ENCODE measurements at regions not wholly inside any gene's neighbourhood (a gene's known extent, or its start where the extent isn't known, plus 50 kb on each side); places are given as distances from the start of the nearest gene placed in this dataset.

DNA sequence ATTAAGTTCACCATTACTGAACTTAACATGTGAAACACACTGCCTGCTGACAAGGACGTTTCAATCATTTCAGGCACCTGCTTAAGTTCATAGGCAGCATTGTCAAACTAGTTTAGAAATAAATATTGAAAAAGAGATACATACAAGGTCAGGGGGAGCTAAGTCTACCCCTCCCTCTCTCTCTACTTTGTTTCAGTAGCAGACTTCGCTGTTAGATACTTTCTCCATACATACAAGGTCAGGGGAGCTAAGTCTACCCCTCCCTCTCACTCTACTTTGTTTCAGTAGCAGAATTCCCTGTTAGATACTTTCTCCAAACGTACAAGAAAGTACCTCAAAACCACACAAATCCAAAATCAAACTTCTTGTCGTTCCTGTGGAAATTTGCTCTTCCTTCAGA lies 387.4 kb upstream of the PDE4D start:
- Mint-ChIP-seq H3K36me3 (no peaks in the 10 kb centered on the region), H3K4me1 (no peaks in the 10 kb centered on the region), H3K9me3 (no peaks in the 10 kb centered on the region), H3K4me3 (no peak overlapping the region), H3K27me3 (no peaks in the 10 kb centered on the region), H3K27ac (no peak overlapping the region)
- no peak for ATAC-seq

DNA sequence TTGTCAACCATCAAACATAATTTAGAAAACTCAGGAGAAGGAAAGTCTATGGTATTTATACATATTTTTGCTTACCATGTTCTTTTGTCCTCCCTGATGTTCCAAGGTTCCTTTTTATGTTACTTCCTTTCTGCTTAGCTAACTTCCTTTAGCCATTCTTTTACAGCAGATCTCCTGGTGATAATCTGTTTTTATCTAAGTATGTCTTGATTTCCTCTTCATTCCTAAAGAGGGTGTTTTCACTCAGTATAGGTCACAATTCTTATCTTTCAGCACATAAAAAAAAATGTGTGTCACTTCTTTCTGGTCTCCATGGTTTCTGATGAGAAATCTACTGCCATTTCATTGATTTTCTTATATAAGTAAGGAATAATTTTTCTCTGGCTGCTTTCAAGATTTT lies 384.4 kb upstream of the PDE4D start:
- Mint-ChIP-seq H3K4me1 (no peaks in the 10 kb centered on the region), H3K27ac (no peak overlapping the region), H3K36me3 (no peaks in the 10 kb centered on the region), H3K9me3 (no peaks in the 10 kb centered on the region), H3K27me3 (no peaks in the 10 kb centered on the region), H3K4me3 (no peak overlapping the region)
- no peak for ATAC-seq

DNA sequence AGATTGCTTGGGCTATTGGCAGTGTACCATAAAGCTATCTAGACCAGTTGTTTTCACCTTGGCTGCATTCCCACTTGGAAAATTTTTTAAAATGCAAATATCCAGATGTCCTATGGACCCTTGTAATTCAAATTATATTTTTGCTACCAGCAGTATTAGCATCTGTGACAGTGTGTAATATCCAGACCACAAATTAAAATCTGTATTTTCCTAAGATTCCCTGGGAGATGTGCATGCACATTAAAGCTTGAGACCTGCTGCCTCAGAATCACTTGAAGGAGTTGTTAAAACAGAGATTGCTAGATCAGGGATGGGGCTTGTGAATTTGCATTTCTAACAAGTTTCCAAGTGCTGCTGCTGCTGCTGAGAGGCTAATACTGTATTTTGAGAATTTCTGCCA lies 381.2 kb upstream of the PDE4D start:
- Mint-ChIP-seq H3K4me1 (no peaks in the 10 kb centered on the region), H3K4me3 (no peak overlapping the region), H3K27ac (no peak overlapping the region), H3K27me3 (no peaks in the 10 kb centered on the region), H3K36me3 (no peaks in the 10 kb centered on the region), H3K9me3 (no peaks in the 10 kb centered on the region)
- no peak for ATAC-seq

DNA sequence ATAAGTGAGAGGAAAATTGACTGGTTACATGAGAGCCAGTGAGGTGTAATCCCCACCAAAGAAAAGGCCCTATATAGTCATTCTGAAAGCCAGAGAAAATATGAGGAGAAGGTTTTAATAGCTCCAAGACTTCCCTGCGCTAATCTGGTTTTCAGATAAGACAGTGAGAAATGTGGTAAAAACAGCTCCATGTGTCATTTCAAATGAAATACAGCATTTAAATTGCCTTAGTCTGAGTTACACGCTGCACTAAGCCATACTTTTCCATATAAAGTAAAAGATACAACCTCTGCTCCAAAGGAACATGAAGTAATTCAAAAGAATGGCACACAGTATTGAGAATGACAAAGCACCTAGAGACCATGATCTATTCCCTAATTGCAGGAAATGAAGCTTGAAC lies 378.0 kb upstream of the PDE4D start:
- no peaks in the 10 kb centered on the region for H3K9me3 Mint-ChIP-seq
- no peaks in the 10 kb centered on the region for H3K4me1 Mint-ChIP-seq
- ATAC-seq = no peak
- no peak overlapping the region for H3K27ac Mint-ChIP-seq
- H3K27me3 Mint-ChIP-seq = no peaks in the 10 kb centered on the region
- H3K4me3 Mint-ChIP-seq = no peak overlapping the region
- H3K36me3 Mint-ChIP-seq = no peaks in the 10 kb centered on the region

DNA sequence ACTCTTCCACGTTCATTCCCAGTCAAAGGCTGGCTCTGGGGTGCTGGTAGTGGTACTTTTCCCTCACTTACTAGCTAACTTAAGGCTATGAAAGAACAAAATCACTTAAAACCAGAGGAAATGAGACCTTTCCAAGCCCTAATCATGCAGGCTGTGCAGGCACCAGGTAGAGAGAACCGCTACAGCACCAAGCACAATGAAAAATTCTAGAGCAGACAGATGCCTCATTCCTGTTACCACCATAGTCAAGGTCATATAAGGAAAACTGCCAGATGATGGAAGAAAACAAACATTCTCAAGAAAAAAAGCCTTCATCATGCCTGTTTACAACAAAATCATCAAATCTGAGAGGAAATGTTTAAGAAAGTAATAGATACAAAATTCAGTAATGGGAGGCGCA lies 374.4 kb upstream of the PDE4D start:
- no peak for ATAC-seq
- Mint-ChIP-seq H3K27ac (no peak overlapping the region), H3K36me3 (no peaks in the 10 kb centered on the region), H3K4me1 (no peaks in the 10 kb centered on the region), H3K27me3 (no peaks in the 10 kb centered on the region), H3K4me3 (no peak overlapping the region), H3K9me3 (no peaks in the 10 kb centered on the region)

DNA sequence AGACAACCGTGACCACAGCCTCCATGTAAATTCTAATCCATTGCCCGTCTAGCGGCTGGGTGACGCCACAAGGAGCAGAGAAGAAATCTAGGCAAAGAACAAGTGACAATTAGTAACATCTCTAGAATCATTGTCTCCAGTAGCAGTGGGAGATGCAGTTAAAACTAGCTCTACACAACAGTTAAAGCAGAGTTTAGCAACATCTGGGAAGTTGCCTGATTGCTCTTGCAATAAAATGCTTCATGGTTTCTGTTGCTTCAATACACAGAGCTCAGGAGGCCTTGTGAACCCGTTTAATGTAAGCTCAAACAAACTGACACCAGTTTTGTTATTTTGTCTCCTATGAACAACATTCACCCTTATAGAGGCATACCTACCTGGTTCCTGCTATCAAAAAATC lies 369.8 kb upstream of the PDE4D start:
- no peak for ATAC-seq
- H3K4me1 Mint-ChIP-seq = no peaks in the 10 kb centered on the region
- H3K4me3 Mint-ChIP-seq = no peak overlapping the region
- no peaks in the 10 kb centered on the region for H3K36me3 Mint-ChIP-seq
- no peak overlapping the region for H3K27ac Mint-ChIP-seq
- no peaks in the 10 kb centered on the region for H3K27me3 Mint-ChIP-seq
- no peaks in the 10 kb centered on the region for H3K9me3 Mint-ChIP-seq

DNA sequence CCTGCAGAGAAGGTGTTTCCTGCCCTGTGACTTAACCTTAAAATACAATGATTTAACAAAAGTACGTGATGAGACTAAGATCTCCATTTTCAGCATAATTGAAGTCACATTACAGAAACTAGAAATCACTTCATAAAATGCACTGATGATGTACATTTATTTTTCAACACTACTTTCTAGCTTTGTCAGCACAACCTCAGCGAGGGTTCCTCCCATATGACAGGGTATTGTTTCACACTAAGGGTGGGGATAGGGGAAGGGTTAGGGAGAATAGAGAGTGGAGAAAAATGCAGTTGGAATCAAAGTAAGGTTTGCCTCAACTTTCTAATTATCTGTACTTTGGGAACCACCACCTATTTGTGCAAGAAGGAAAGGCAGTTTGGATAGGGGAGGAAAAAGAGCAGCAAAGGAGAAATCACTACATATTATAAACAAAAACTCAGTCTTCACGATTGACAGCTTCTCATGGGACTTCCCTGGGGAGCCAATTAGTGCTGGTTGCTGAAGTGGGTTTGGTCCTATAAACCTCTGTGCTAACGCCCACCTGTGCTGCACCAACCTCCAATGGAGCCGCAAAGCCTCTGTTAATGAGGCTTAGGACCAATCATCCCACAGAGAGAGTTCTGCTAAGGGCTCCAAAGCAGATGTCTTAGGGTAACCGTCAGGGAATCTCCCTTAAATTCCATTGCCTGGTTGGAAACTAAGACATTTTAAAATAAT lies 369.2 kb upstream of the PDE4D start:
- no peak overlapping the region for H3K27ac Mint-ChIP-seq
- H3K36me3 Mint-ChIP-seq = no peaks in the 10 kb centered on the region
- H3K27me3 Mint-ChIP-seq = no peaks in the 10 kb centered on the region
- ATAC-seq = no peak
- H3K4me3 Mint-ChIP-seq = no peak overlapping the region
- no peaks in the 10 kb centered on the region for H3K9me3 Mint-ChIP-seq
- H3K4me1 Mint-ChIP-seq = no peaks in the 10 kb centered on the region

DNA sequence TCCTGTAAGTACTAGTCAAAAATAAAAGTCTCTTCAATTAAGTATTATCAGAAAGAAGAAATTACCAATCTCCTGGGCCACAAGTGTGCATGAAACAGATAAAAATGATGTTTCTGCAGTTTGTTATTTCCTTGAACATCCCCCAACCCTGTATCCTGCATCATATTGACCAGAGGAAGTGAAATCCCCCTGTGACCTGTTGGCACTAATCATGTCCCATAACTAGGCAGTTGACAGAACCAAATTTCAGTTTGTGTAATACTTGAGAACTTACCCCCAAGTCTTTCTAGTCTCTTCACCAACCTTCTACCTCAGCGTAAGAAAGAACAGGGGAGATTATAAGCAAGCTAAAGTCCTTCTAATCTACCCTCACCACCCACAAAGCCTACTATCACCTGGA lies 368.2 kb upstream of the PDE4D start:
- no peak for ATAC-seq
- Mint-ChIP-seq H3K4me3 (no peak overlapping the region), H3K27ac (no peak overlapping the region), H3K27me3 (no peaks in the 10 kb centered on the region), H3K9me3 (no peaks in the 10 kb centered on the region), H3K4me1 (no peaks in the 10 kb centered on the region), H3K36me3 (no peaks in the 10 kb centered on the region)

DNA sequence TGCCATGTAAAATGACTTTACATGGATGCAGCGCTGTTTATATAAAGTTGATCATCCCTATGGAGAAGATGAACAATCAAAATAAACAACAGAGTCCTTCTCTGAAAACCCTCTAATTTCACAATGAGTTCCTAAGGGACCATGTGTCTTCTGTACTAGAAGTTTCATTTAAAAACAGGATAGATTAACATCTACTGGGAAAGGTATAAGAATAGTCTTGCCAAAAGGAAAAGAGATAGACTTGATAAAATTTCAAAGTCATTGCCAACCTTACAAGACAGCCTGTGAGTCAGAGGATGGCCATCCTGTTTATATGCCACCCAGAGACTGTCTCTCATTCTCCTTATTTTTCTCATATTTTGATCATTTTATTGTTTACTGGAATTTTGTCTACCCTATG lies 367.1 kb upstream of the PDE4D start:
- H3K36me3 Mint-ChIP-seq = no peaks in the 10 kb centered on the region
- no peak overlapping the region for H3K4me3 Mint-ChIP-seq
- H3K27me3 Mint-ChIP-seq = no peaks in the 10 kb centered on the region
- no peak overlapping the region for H3K27ac Mint-ChIP-seq
- no peak for ATAC-seq
- no peaks in the 10 kb centered on the region for H3K9me3 Mint-ChIP-seq
- H3K4me1 Mint-ChIP-seq = no peaks in the 10 kb centered on the region

DNA sequence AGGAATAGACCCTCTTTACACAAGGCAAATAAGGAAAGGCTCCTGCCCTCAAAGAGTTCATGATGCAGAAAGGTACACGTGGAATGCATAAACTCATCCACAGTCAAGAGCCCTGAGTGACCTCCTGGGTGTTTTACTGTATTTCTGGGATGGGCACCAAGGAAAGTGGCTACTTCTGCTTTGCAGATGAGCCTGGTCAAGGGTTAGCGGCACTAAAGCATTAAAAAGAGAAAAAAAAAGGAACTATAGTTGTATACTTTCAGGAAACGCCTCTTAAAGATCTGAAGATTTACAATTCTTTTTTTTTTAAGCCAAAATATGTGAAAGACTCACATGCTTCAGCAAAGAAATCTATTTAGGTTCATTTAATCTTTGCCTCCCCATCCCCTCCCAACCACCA lies 366.2 kb upstream of the PDE4D start:
- Mint-ChIP-seq H3K9me3 (no peaks in the 10 kb centered on the region), H3K4me3 (no peak overlapping the region), H3K27ac (no peak overlapping the region), H3K4me1 (no peaks in the 10 kb centered on the region), H3K36me3 (no peaks in the 10 kb centered on the region), H3K27me3 (no peaks in the 10 kb centered on the region)
- ATAC-seq = no peak

DNA sequence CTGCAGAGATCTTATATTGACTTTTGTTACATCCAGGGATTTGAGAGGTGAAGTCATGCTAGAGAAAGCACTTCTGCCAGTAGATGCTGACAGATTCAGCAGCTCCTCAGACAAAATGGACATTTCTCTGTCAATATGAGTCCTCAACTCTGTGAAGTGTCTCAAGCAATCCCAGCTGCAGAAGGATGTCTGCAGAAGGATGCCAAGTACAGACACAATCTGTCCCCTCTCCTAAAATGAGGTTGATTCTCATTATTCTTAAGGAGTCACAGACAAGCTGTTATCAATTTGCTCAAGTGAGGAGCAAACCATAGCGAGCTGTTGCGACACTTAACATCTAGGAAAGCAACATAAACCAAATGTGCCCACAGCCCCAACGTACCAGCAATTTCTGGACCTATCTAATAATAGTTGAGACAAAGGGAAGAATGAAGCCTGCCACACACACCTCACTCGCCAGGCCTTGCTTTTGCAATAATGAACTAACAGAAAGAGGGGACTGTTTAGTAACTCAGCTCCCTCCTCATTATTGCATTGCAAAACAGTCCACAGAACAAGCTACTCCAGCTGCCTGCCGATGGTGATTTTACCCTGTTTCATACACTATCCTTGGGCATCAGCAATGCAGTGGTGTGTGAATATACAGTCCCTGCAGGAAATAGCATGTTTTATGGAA lies 364.2 kb upstream of the PDE4D start:
- Mint-ChIP-seq H3K9me3 (no peaks in the 10 kb centered on the region), H3K4me1 (no peaks in the 10 kb centered on the region), H3K27ac (no peak overlapping the region), H3K27me3 (no peaks in the 10 kb centered on the region), H3K36me3 (no peaks in the 10 kb centered on the region), H3K4me3 (no peak overlapping the region)
- no peak for ATAC-seq

DNA sequence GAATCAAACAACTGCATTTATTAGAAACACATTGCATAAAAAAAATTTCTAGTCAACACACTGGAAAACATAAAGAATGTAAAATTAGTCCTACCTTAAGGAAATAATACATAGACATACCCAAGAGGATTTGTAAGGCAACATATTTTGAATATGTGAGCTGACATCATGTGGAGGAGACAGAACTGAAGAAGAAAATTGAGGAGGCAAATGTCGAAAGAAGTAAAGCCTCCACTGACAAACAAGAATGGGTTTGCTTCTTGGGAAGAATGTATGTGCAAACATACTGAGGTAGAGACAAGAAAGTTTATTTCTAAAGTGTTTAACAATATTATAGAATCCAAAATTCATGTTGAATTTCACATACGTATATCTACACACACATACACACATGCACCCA lies 363.0 kb upstream of the PDE4D start:
- no peak for ATAC-seq
- Mint-ChIP-seq H3K27ac (no peak overlapping the region), H3K4me1 (no peaks in the 10 kb centered on the region), H3K9me3 (no peaks in the 10 kb centered on the region), H3K27me3 (no peaks in the 10 kb centered on the region), H3K36me3 (no peaks in the 10 kb centered on the region), H3K4me3 (no peak overlapping the region)

DNA sequence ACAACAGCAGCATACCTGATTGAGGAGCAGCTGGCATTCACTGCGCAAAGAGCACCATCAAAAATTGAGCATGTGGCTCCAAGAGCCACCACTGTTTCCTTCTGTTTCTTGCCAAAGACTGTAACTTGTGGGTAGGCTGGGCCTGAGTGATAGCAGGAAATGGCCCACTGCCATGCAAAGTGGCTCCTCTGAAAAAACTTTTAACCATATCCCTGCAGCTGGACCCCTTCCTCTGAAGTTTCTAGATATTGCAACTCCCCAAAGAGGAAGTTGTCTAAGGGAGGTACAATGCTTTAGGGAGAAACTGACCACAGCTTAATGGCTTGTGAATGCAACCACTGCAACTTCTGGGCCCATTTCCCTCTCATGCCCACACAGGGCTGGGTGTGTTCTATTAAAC lies 355.4 kb upstream of the PDE4D start:
- Mint-ChIP-seq H3K27ac (no peak overlapping the region), H3K27me3 (no peaks in the 10 kb centered on the region), H3K4me3 (no peak overlapping the region), H3K36me3 (no peaks in the 10 kb centered on the region), H3K4me1 (peaks cover 14% of the 10 kb centered on the region), H3K9me3 (peaks cover 3% of the 10 kb centered on the region)
- ATAC-seq = peak; percentile 89

DNA sequence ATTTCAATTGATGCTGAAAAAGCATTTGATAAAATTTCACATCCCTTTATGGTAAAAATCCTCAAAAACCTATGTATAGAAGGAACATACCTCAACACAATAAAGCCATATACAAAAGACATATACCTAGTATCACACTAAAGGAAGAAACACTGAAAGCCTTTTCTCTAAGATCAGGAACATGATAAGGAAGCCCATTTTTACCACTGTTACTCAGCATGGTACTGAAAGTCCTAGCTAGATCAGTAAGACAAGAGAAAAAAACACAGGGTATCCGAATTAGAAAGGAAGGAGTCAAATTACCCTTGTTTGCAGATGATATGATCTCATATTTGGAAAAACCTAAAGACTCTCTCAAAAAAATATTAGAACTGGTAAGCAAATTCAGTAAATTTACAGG lies 350.2 kb upstream of the PDE4D start:
- Mint-ChIP-seq H3K27ac (no peak overlapping the region), H3K27me3 (no peaks in the 10 kb centered on the region), H3K36me3 (peaks cover 10% of the 10 kb centered on the region), H3K9me3 (peaks cover 18% of the 10 kb centered on the region), H3K4me3 (no peak overlapping the region), H3K4me1 (peaks cover 9% of the 10 kb centered on the region)
- no peak for ATAC-seq

DNA sequence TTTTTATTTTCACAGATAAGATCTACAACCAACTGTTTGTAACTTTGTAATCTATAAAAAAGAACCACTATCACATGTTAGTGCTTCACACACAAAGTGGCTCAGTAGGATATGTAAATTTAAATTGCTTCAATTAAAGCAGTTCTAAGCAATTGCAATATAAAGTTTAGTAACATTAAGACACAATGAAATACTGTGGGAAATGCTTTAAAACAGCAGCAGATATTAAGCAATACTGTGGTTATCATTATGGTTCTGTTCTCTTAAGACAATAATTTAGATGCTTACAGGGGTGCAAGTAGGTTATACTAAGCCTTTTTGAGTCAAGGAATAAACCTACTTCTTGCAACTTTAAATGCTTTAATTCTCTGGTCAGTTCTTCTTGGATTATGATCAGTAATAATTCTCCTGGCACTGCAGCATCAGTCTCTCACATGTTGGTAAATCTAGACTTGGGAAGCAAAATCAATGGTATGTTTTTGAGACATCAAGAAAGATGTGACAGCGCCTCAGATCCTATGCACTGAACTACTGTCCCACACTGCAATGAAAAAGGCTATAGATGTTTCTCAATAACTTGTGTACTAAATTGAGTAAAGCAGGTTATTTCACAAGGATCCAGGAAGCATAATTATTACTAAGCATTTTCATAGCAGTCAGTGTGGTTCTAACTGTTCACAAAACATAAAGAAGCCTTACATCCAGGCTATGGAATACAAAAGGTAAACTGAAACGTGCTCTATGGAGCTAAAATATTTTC lies 338.7 kb upstream of the PDE4D start:
- no peaks in the 10 kb centered on the region for H3K36me3 Mint-ChIP-seq
- H3K4me3 Mint-ChIP-seq = no peak overlapping the region
- no peaks in the 10 kb centered on the region for H3K9me3 Mint-ChIP-seq
- no peaks in the 10 kb centered on the region for H3K27me3 Mint-ChIP-seq
- H3K4me1 Mint-ChIP-seq = no peaks in the 10 kb centered on the region
- ATAC-seq = no peak
- H3K27ac Mint-ChIP-seq = no peak overlapping the region

DNA sequence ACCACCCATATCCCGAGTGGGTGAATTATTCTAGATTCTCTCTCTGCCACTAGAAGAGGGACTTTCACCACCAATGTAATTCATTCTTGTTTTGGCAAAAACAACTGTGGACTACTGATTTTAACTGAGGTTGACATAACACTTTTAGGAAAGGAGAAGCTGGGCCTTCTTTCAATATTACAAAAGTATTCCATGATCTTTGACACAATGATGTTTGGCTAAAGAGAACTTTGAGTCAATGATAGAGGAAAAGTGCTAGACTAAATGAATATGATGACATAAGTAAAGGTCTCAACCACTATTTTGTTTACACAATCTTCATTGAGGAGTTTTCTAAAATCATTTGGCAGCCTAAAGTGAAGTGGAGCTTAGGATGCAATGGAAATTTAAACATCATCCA lies 336.9 kb upstream of the PDE4D start:
- Mint-ChIP-seq H3K9me3 (no peaks in the 10 kb centered on the region), H3K27ac (no peak overlapping the region), H3K4me1 (no peaks in the 10 kb centered on the region), H3K4me3 (no peak overlapping the region), H3K27me3 (no peaks in the 10 kb centered on the region), H3K36me3 (no peaks in the 10 kb centered on the region)
- ATAC-seq = no peak

All from stimulated activated memory B cell treated with anti-CD40 and anti-IgM and Interleukin-4, amounts not matched to agents 10 μg/mL and 1 μg/mL and 100 μg/mL, for 72 hours (primary cell).